NT2/D1 (cell line): ENCODE measurements at regions not wholly inside any gene's neighbourhood (a gene's known extent, or its start where the extent isn't known, plus 50 kb on each side); places are given as distances from the start of the nearest gene placed in this dataset.

ENCODE experiments used
- DNase-seq: peaks from one replicate; pipeline ENCODE4 v3.0.0-alpha.2; 2011; ENCODE audit warnings: low read depth, low spot score
- H3K27me3 ChIP-seq: 2 replicates; pipeline ENCODE4 v1.6.0; 2011; ENCODE audit warnings: mild to moderate bottlenecking; ENCODE audit not compliant: insufficient read length, insufficient read depth
- H3K36me3 ChIP-seq: 2 replicates; pipeline ENCODE4 v1.6.1; 2011; ENCODE audit warnings: mild to moderate bottlenecking, low read length, mixed read lengths; ENCODE audit not compliant: insufficient read depth, insufficient read length
- H3K4me1 ChIP-seq: 2 replicates; pipeline ENCODE4 v1.5.1; 2011; ENCODE audit not compliant: insufficient read depth, insufficient read length
- H3K4me3 ChIP-seq: 2 replicates; pipeline ENCODE4 v1.5.1; 2011; ENCODE audit warnings: low read depth; ENCODE audit not compliant: insufficient read length
- H3K9ac ChIP-seq: 2 replicates; pipeline ENCODE4 v1.6.0; 2011; ENCODE audit warnings: low read depth; ENCODE audit not compliant: insufficient read length
- H3K9me3 ChIP-seq: 2 replicates; pipeline ENCODE4 v1.5.1; 2011; ENCODE audit warnings: mild to moderate bottlenecking, low read length; ENCODE audit not compliant: insufficient read depth
- SUZ12 ChIP-seq: IDR thresholded peaks from 2 replicates; pipeline ENCODE4 v1.6.1; 2011; ENCODE audit not compliant: insufficient read length, insufficient read depth; ENCODE audit errors: extremely low read depth
- YY1 ChIP-seq: IDR thresholded peaks from 2 replicates; pipeline ENCODE4 v1.6.1; 2011; ENCODE audit not compliant: insufficient read length, insufficient read depth
- ZNF274 ChIP-seq: IDR thresholded peaks from 2 replicates; pipeline ENCODE4 v1.6.1; 2011; ENCODE audit warnings: mild to moderate bottlenecking, low read depth, low read length

DNA sequence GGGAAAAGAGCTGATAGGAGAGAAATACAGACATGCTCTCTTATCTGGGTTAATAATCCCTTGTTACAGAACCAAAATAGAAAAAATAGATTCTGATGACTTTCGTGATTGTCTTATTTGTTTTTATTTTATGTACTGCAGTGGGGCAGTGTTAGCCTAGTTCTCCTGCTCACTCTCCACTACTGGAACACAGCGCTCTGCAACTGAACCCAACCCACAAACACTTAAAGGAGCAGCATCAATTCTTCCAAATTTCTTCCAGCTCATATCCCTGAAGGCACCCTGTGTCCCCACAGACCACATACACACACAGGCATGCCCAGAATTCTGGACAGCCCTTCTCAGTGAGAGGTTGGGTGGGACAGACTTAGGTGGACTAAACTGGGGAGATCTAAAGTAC lies 160.6 kb downstream of the SS18 start:
- Histone ChIP-seq H3K27me3 (no peaks in the 10 kb centered on the region), H3K4me3 (no peak overlapping the region), H3K36me3 (no peaks in the 10 kb centered on the region), H3K4me1 (no peaks in the 10 kb centered on the region), H3K9me3 (no peaks in the 10 kb centered on the region), H3K9ac (no peak overlapping the region)
- DNase-seq = no peak
- no peak for TF ChIP-seq YY1
- TF ChIP-seq SUZ12 = no peak
- TF ChIP-seq ZNF274 = no peak

DNA sequence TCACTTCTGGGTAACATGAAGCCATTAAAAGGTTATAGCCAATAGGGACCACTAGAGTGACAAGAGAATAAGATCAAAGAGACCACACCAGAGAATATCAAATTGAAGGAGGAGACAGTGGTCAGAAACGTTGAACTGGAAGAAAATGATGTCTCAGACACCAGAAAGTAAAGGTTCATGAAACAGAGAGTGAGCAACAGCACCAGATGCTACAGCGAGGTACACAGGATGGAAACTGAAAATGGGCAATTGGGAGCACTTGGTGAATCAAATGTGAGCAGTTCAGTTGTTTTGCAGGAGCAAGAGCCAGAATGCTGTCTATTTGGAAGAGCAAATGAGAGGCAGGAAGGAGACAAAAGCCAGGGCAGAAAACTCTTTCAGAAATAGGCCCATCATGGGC lies 162.6 kb downstream of the SS18 start:
- Histone ChIP-seq H3K9ac (no peak overlapping the region), H3K9me3 (no peaks in the 10 kb centered on the region), H3K36me3 (no peaks in the 10 kb centered on the region), H3K4me3 (no peak overlapping the region), H3K4me1 (no peaks in the 10 kb centered on the region), H3K27me3 (no peaks in the 10 kb centered on the region)
- TF ChIP-seq YY1 (no peak), SUZ12 (no peak), ZNF274 (no peak)
- no peak for DNase-seq

DNA sequence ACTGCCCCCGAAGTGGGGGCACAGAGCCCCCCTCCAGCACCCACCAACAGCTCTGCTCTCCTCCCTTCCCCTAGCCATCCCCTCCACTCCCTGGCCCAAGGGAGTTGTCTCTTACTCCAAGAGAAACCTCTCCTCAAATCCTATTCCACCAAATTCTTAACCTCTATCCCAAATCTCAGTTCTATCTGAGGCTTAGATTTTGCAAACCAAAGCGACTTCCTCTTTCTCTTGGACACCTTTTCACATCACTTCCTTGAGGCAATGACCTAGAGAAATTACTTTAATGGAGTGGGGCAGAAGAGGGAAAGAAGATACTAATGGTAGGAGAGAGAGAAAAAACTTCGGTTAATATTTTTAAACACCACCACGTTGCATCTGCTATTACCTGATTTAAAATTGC lies 167.2 kb downstream of the SS18 start:
- Histone ChIP-seq H3K4me1 (no peaks in the 10 kb centered on the region), H3K36me3 (no peaks in the 10 kb centered on the region), H3K27me3 (no peaks in the 10 kb centered on the region), H3K9me3 (no peaks in the 10 kb centered on the region), H3K4me3 (no peak overlapping the region), H3K9ac (no peak overlapping the region)
- TF ChIP-seq SUZ12 = no peak
- no peak for TF ChIP-seq YY1
- TF ChIP-seq ZNF274 = no peak
- no peak for DNase-seq

DNA sequence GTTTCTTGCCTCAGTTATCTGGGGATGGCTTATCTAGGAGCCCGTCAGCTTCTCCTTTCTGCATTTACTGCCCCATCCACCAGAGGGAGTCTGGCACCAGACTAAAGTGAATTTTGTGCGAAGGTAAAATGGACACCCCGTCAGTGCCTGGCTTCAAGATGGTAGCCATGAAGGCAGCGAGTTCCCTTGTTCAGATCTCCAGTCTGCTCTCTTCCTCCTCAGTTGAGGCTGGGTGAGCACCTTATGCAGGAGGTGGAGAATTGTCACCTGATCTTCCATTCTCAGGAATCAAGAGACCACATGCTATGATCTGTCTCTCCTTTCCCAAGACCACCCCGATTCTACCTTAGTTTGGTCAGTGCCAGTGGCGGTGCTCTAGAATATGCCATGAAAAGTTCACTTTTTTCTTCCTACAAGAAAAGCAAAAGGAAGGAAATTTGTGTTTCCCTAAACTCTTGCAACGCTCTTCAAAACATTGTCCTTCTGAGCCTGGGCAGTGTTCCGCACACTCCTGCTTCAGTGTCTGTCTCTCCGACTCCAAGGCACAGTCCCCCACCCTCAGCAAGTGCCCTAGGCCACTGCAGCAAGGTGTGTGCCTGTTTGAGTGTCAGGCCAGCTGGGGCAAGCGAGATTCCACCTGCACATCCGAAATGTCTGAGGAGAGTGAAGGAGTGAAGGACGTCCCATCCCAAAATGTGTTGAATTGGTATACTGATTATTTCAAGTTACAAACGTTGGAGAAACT lies 168.6 kb downstream of the SS18 start:
- TF ChIP-seq SUZ12 (no peak), YY1 (no peak), ZNF274 (no peak)
- no peak overlapping the region for H3K4me3 ChIP-seq
- H3K4me1 ChIP-seq = no peaks in the 10 kb centered on the region
- no peaks in the 10 kb centered on the region for H3K36me3 ChIP-seq
- H3K9ac ChIP-seq = no peak overlapping the region
- no peaks in the 10 kb centered on the region for H3K9me3 ChIP-seq
- no peaks in the 10 kb centered on the region for H3K27me3 ChIP-seq
- DNase-seq = peak; percentile 3

DNA sequence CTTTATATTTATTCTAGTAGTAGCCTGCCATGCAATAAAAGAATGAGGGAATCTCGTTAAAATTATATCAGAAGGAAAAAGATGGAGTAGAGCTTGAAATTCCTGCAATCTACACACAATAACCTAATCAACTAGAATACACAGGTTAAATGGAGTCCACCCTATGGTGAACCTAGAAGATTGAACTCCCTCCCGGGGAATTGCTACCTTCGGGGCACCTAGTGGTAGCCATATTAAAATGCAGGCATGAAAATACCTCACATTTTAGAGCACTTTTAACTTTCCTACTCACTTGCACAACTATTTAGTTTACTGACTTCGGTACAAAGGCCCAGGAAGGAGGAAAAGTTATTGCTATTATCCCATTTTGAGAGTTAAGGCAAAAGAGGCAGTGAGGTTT lies 174.5 kb downstream of the SS18 start:
- Histone ChIP-seq H3K4me3 (no peak overlapping the region), H3K36me3 (no peaks in the 10 kb centered on the region), H3K4me1 (no peaks in the 10 kb centered on the region), H3K9ac (no peak overlapping the region), H3K9me3 (no peaks in the 10 kb centered on the region), H3K27me3 (no peaks in the 10 kb centered on the region)
- DNase-seq = no peak
- TF ChIP-seq YY1 = no peak
- no peak for TF ChIP-seq ZNF274
- TF ChIP-seq SUZ12 = no peak

- H3K9ac ChIP-seq = no peak overlapping the region
- no peaks in the 10 kb centered on the region for H3K27me3 ChIP-seq
- TF ChIP-seq ZNF274 (no peak), YY1 (no peak), SUZ12 (no peak)
- no peak for DNase-seq
- no peaks in the 10 kb centered on the region for H3K4me1 ChIP-seq
- H3K36me3 ChIP-seq = no peaks in the 10 kb centered on the region
- no peaks in the 10 kb centered on the region for H3K9me3 ChIP-seq
- H3K4me3 ChIP-seq = no peak overlapping the region
These were observed 191.4 kb downstream of the SS18 start for GRCh38 chr18:25898965-25899364.

- Histone ChIP-seq H3K9ac (no peak overlapping the region), H3K4me1 (no peaks in the 10 kb centered on the region), H3K9me3 (no peaks in the 10 kb centered on the region), H3K4me3 (no peak overlapping the region), H3K27me3 (no peaks in the 10 kb centered on the region), H3K36me3 (no peaks in the 10 kb centered on the region)
- no peak for TF ChIP-seq SUZ12
- TF ChIP-seq YY1 = no peak
- TF ChIP-seq ZNF274 = no peak
- no peak for DNase-seq
These were observed 193.5 kb downstream of the SS18 start for GRCh38 chr18:25896956-25897355.
